ENCODE measurements at regions not wholly inside any gene's neighbourhood (a gene's known extent, or its start where the extent isn't known, plus 50 kb on each side); places are given as distances from the start of the nearest gene placed in this dataset.

- peak overlapping the region in 1 of 2 donors; percentile 43 for H3K9ac ChIP-seq (ENCODE audit: low read depth in 2 of 2, low read length in 2 of 2)
- H3K4me1 ChIP-seq = no peaks in the 10 kb centered on the region
- intact Hi-C loops (cut with DNase I) = no loop called here
- H3K9me3 ChIP-seq = no peaks in the 10 kb centered on the region
- H3K36me3 ChIP-seq = no peaks in the 10 kb centered on the region
- H3K4me3 ChIP-seq = no peak overlapping the region
- peak; percentile 32 for DNase-seq
- peak overlapping the region; percentile 58 for H3K27ac ChIP-seq
- TF ChIP-seq, protein P1, sequence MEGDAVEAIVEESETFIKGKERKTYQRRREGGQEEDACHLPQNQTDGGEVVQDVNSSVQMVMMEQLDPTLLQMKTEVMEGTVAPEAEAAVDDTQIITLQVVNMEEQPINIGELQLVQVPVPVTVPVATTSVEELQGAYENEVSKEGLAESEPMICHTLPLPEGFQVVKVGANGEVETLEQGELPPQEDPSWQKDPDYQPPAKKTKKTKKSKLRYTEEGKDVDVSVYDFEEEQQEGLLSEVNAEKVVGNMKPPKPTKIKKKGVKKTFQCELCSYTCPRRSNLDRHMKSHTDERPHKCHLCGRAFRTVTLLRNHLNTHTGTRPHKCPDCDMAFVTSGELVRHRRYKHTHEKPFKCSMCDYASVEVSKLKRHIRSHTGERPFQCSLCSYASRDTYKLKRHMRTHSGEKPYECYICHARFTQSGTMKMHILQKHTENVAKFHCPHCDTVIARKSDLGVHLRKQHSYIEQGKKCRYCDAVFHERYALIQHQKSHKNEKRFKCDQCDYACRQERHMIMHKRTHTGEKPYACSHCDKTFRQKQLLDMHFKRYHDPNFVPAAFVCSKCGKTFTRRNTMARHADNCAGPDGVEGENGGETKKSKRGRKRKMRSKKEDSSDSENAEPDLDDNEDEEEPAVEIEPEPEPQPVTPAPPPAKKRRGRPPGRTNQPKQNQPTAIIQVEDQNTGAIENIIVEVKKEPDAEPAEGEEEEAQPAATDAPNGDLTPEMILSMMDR (IDR thresholded peaks at IDR 0.05) = no peak
- no peaks in the 10 kb centered on the region for H3K27me3 ChIP-seq
Observed at GRCh38 chr20:12098421-12098820, 180.7 kb downstream of the BTBD3 start.

DNA sequence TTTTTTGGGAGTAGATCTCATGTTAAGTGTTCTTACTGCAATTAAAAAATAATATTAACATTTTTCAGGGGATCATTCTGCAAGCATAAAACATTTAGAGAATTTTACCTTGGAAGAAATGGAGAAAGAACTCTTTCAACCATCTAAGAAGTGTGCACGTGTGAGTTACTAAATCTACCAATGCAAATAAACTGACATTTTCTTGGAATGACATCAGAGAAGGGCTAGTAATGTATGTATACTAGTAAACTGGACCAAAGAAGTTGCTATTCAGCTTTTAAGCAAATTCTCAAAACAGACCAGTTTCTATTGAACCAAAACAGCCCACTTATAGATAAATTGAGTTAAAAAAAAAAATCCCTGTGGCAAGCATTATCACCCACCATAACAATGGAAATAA, 191.2 kb downstream of the BTBD3 start:
- intact Hi-C loops (cut with DNase I) = no loop called here
- TF ChIP-seq, protein P1 (IDR thresholded peaks at IDR 0.05) = no peak
- Histone ChIP-seq H3K27me3 (no peaks in the 10 kb centered on the region), H3K4me3 (no peak overlapping the region), H3K9me3 (no peaks in the 10 kb centered on the region), H3K9ac (ENCODE audit: low read depth in 2 of 2, low read length in 2 of 2) (no peak overlapping the region), H3K27ac (no peak overlapping the region), H3K36me3 (no peaks in the 10 kb centered on the region), H3K4me1 (peaks cover 2% of the 10 kb centered on the region)
- DNase-seq = no peak

- Histone ChIP-seq H3K4me3 (no peak overlapping the region), H3K36me3 (no peaks in the 10 kb centered on the region), H3K27ac (no peak overlapping the region), H3K9me3 (no peaks in the 10 kb centered on the region), H3K9ac (ENCODE audit: low read depth in 2 of 2, low read length in 2 of 2) (no peak overlapping the region), H3K4me1 (peaks cover 2% of the 10 kb centered on the region), H3K27me3 (no peaks in the 10 kb centered on the region)
- intact Hi-C loops (cut with DNase I) = no loop called here
- TF ChIP-seq, protein P1 (IDR thresholded peaks at IDR 0.05) = no peak
- DNase-seq = no peak
Observed at GRCh38 chr20:12110274-12110673, 192.6 kb downstream of the BTBD3 start.

DNA sequence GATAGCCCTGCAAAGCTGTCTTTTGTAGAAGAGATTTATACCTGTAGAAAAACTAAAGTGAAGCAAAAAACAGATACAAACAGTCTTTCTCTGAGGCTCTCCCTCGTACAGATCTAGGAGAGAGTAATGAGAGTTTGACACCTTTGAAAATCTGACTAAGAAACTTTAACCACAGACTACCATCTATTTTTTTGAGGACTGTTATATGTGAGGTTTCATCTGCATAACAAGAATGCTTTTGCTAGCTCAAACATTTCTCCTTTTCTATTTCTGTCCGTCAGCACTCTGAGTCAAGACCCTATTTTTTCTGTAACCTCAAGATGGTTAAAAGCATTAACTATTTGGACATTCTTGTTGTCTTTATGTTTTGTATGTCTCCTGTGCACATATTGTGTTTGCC, 193.0 kb downstream of the BTBD3 start:
- intact Hi-C loops (cut with DNase I) = no loop called here
- no peak for DNase-seq
- Histone ChIP-seq H3K9me3 (no peaks in the 10 kb centered on the region), H3K4me1 (peaks cover 2% of the 10 kb centered on the region), H3K36me3 (no peaks in the 10 kb centered on the region), H3K4me3 (no peak overlapping the region), H3K27ac (no peak overlapping the region), H3K9ac (ENCODE audit: low read depth in 2 of 2, low read length in 2 of 2) (no peak overlapping the region), H3K27me3 (no peaks in the 10 kb centered on the region)
- TF ChIP-seq, protein P1 (IDR thresholded peaks at IDR 0.05) = no peak

DNA sequence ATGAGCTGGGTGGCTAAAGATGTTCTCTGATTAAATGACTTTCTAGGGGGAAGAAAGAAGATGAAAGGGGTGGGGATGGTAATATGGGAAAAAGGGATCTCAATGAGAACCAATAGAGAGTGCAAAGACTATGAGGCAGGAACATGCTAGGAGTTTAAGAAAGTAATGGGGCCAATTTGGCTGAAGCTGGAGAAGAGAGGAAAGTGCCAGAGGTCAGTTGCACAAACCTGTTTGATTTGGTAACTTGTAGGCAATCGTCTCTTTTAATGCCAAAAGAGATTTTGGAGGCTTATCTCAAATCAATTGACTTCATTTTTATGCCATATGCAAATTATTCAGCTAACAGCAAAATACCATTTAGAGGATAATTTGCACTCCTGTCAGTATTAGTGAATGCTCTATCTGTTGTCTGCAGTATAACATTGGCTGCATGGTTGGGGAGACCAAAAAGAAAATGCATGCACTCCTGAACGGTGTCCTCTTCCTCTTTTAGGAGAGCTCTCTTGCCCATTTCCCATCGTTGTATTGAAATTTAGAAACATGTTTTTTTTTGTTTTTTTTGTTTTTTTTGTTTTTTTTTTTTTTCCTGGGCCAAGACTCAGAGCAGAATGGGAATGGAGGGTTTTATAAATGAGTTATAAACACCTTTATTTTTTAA, 193.9 kb downstream of the BTBD3 start:
- Histone ChIP-seq H3K27me3 (no peaks in the 10 kb centered on the region), H3K4me3 (no peak overlapping the region), H3K36me3 (no peaks in the 10 kb centered on the region), H3K9ac (ENCODE audit: low read depth in 2 of 2, low read length in 2 of 2) (no peak overlapping the region), H3K9me3 (no peaks in the 10 kb centered on the region), H3K27ac (no peak overlapping the region), H3K4me1 (peaks cover 2% of the 10 kb centered on the region)
- TF ChIP-seq, protein P1 (IDR thresholded peaks at IDR 0.05) = no peak
- intact Hi-C loops (cut with DNase I) = no loop called here
- no peak for DNase-seq
